GM12873 (cell line): ENCODE measurements at regions not wholly inside any gene's neighbourhood (a gene's known extent, or its start where the extent isn't known, plus 50 kb on each side); places are given as distances from the start of the nearest gene placed in this dataset.

Experiments used
- TF ChIP-seq, protein P1 (sequence below): IDR thresholded peaks from 2 replicates; pipeline ENCODE4 v1.5.1; 2012; ENCODE audit warnings: low read depth, mild to moderate bottlenecking, moderate library complexity, low read length, control low read depth; ENCODE audit not compliant: insufficient read depth; ENCODE audit errors: missing control alignments

- TF ChIP-seq, protein P1, sequence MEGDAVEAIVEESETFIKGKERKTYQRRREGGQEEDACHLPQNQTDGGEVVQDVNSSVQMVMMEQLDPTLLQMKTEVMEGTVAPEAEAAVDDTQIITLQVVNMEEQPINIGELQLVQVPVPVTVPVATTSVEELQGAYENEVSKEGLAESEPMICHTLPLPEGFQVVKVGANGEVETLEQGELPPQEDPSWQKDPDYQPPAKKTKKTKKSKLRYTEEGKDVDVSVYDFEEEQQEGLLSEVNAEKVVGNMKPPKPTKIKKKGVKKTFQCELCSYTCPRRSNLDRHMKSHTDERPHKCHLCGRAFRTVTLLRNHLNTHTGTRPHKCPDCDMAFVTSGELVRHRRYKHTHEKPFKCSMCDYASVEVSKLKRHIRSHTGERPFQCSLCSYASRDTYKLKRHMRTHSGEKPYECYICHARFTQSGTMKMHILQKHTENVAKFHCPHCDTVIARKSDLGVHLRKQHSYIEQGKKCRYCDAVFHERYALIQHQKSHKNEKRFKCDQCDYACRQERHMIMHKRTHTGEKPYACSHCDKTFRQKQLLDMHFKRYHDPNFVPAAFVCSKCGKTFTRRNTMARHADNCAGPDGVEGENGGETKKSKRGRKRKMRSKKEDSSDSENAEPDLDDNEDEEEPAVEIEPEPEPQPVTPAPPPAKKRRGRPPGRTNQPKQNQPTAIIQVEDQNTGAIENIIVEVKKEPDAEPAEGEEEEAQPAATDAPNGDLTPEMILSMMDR: no peak
Measured at GRCh38 chr11:28582506-28582905, 474.3 kb downstream of the METTL15 start.

DNA sequence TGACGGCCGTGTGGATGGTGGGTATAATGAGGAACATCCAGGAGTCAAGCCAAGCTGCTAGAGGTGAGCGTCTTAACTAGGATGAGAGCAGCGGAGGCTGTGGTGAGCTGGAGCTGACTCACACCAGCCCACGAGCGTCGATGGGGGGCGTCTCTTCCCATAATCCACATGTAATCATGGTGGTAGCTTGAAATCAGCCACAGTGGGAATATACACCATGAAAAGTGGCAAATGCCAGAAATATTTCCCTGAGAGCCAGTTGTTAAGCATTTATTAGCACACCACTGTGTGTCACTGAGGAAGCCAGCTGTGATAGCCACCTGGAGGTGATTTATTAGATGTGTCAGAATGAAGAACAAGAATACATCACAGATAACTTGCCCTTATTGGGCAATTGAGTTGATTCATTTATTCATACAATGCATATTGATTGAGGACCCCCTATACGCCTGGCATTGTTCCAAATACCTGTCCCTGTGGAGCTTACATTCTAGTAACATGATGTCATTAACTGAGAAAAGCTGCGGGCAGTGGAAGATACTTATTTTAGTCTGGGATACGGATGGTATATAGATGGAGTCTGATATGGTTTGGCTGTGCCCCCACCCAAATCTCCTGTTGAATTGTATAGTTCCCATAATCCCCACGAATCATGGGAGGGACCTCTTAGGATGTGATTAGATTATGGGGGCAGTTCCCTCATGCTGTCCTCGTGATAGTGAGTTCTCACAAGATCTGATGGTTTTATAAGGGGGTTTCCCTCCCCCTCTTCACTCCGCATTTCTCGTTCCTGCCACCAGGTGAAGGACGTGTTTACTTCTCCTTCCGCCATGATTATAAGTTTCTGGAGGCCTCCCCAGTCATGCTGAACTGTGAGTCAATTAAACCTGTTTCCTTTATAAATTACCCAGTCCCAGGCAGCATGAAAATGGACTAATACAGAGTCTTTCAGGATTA is 473.4 kb downstream of the METTL15 start:
- TF ChIP-seq, protein P1: no peak

DNA sequence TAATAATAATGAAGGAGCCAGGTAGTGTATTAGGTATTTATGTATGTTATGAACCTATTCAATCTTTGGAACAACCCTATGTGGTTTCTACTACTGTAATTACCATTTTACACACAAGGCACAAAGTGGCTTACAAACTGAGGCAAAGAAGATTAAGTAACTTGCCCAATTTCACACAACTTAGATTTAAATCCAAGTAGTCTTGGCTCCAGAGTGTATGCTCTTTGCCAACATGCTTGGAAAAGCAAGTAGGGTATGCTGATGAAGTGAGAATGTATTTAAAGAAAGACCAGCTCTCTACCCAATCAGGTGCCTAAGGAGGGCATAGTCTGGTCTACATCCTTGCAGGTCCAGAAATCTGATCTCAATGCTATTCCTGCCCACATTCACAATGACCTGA is 463.2 kb downstream of the METTL15 start:
- TF ChIP-seq, protein P1: no peak

DNA sequence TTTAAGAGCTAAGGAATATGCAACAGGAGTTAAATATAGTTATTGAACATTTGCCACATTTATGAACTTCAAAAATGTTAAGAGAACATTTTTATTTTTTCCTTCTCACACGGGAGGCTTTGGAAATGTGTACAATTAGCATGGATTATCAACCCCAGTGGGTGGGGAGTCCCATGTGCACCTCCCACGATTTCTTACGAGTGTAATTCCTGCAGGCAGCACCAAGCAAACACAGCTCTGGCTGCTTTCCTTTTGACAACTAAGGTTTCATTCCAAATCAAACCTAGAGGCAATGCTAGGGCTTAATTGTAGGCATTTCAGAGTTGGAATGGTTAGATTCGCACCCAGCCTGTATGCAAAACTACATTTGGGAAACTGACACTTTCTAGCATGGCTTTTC is 460.9 kb downstream of the METTL15 start:
- TF ChIP-seq, protein P1: no peak

GRCh38 chr11:28566339-28567089 is 458.3 kb downstream of the METTL15 start:
- TF ChIP-seq, protein P1: no peak

GRCh38 chr11:28559492-28559891 is 451.3 kb downstream of the METTL15 start:
- TF ChIP-seq, protein P1: no peak

DNA sequence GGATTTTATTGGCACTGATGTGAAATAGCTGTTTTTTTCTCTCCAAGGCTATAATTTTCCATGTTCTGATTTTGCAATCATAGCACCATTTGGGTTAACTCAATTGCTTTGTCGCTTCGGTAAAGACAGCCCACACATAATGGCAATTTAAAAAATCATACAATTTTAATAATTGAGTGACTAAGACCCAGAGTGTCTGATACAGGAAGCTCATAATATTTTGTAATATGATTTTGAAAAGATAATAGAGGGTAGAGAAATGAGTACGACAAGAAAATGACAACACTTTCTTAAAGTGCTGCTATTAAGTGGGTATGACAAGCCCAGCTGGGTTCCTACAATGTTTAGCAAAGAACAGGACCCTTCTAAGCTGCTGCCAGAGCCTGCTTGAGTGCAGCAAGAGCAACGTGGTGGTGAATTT is 439.1 kb downstream of the METTL15 start:
- TF ChIP-seq, protein P1: no peak
